K562 (cell line): ENCODE measurements at regions not wholly inside any gene's neighbourhood (a gene's known extent, or its start where the extent isn't known, plus 50 kb on each side); places are given as distances from the start of the nearest gene placed in this dataset.

ENCODE experiments used
- ATAC-seq: fragments of 200-7000 bp; cut with Tn5 transposase; 3 replicates; pipeline ENCODE4 v1.9.1; 2020; ENCODE audit warnings: moderate library complexity
- BruUV-seq: library from RNA; stranded (reverse); fragments of 400-500 nt; replicated peaks from 2 replicates; lab custom pipeline; 2021; lab: Mats Ljungman, UMichigan
- CTCF ChIA-PET: fragments of 300-600 bp; formaldehyde crosslinking; extraction: SDS; loops from one replicate; lab custom pipeline; 2021; ENCODE audit warnings: low intra/inter-chr PET ratio; lab: Yijun Ruan, JAX
- POLR2A ChIA-PET: fragments of 300-600, 350-650 bp; sonication (Branson Sonifier 250); formaldehyde crosslinking; extraction: SDS; loops from one replicate; lab custom pipeline; 2021; ENCODE audit warnings: antibody characterized with exemption, inconsistent platforms; lab: Yijun Ruan, JAX
- DNase-seq, 4 experiments: peaks; one replicate each; pipeline versions ENCODE4 v3.0.0 to v3.0.0-alpha.2; 2011 to 2018; ENCODE audit warnings: low spot score in 3 of 4, mixed read lengths in 3 of 4; ENCODE audit errors: extremely low read depth in 1 of 4
- FAIRE-seq: peaks from 2 replicates; lab custom pipeline; 2011; peaks lifted over from hg19 to GRCh38; lab: Jason Lieb, UNC
- H2AFZ ChIP-seq: 2 replicates; pipeline ENCODE4 v1.6.0; 2011; ENCODE audit warnings: low read depth, low read length, control low read depth, inconsistent platforms
- H3K27ac ChIP-seq: fragments of 200-600 bp; 3 replicates; pipeline ENCODE4 v1.8.0; 2011; ENCODE audit warnings: low read depth, mild to moderate bottlenecking, control low read depth, inconsistent platforms, low read length, moderate library complexity, mixed read lengths; ENCODE audit errors: extremely low read depth
- H3K27me3 ChIP-seq, 2 experiments: fragments of 300-600 bp in 1 of 2; 2 replicates in 1 of 2; 3 replicates in 1 of 2; pipeline versions ENCODE4 v1.6.0 to v1.8.0; 2011; ENCODE audit warnings: inconsistent platforms in 2 of 2, low read length in 2 of 2, mild to moderate bottlenecking in 1 of 2, mixed read lengths in 1 of 2, moderate library complexity in 1 of 2; ENCODE audit not compliant: control insufficient read depth in 2 of 2, insufficient read depth in 2 of 2
- H3K36me3 ChIP-seq: fragments of 300-600 bp; 3 replicates; pipeline ENCODE4 v1.8.0; 2011; ENCODE audit warnings: mild to moderate bottlenecking, low read length, inconsistent platforms; ENCODE audit not compliant: control insufficient read depth, insufficient read depth
- H3K4me1 ChIP-seq, 2 experiments: fragments of 200-600 bp in 1 of 2; replicated peaks in 1 of 2; 2 replicates in 1 of 2; 3 replicates in 1 of 2; pipeline versions ENCODE4 v1.5.1 to v1.8.0; 2011; ENCODE audit warnings: inconsistent platforms in 2 of 2, low read length in 2 of 2, mild to moderate bottlenecking in 1 of 2, mixed read lengths in 1 of 2, moderate library complexity in 1 of 2; ENCODE audit not compliant: control insufficient read depth in 2 of 2, insufficient read depth in 2 of 2
- H3K4me2 ChIP-seq: 2 replicates; pipeline ENCODE4 v1.6.1; 2011; ENCODE audit warnings: low read length, control low read depth, inconsistent platforms, mixed read lengths; ENCODE audit not compliant: insufficient read depth
- H3K4me3 ChIP-seq: fragments of 200-600 bp; sonication (generic), shearing (Covaris generic); 2 replicates; pipeline ENCODE4 v1.5.1; 2016; ENCODE audit warnings: control low read depth, inconsistent platforms
- H3K79me2 ChIP-seq: fragments of 200-600 bp; 3 replicates; pipeline ENCODE4 v1.8.0; 2011; ENCODE audit warnings: low read length, inconsistent platforms; ENCODE audit not compliant: control insufficient read depth, insufficient read depth
- H3K9ac ChIP-seq, 2 experiments: 2 replicates each; pipeline versions ENCODE4 v1.6.0 to v1.6.1; 2011; ENCODE audit warnings: low read depth in 2 of 2, low read length in 2 of 2, control low read depth in 1 of 2, inconsistent platforms in 1 of 2, mild to moderate bottlenecking in 1 of 2, mixed read lengths in 1 of 2; ENCODE audit not compliant: insufficient read depth in 1 of 2
- H3K9me1 ChIP-seq: one replicate; pipeline ENCODE4 v1.6.0; 2011; ENCODE audit warnings: inconsistent platforms, mild to moderate bottlenecking, low read length, moderate library complexity; ENCODE audit not compliant: control insufficient read depth, insufficient read depth
- H3K9me3 ChIP-seq: replicated peaks from 2 replicates; pipeline ENCODE4 v1.5.1; 2011; ENCODE audit warnings: low read depth, low read length, inconsistent platforms; ENCODE audit not compliant: control insufficient read depth, insufficient read depth
- H4K20me1 ChIP-seq: replicated peaks from 2 replicates; pipeline ENCODE4 v1.6.1; 2011; ENCODE audit warnings: low read length, inconsistent platforms, mixed read lengths; ENCODE audit not compliant: control insufficient read depth, insufficient read depth
- CBX2 ChIP-seq: fragments of 200-600 bp; sonication (generic); IDR thresholded peaks from one replicate; pipeline ENCODE4 v1.6.1; 2012; ENCODE audit warnings: mild to moderate bottlenecking, low read length, inconsistent platforms; ENCODE audit not compliant: insufficient read depth, poor library complexity, severe bottlenecking
- CGGBP1 ChIP-seq: fragments of 250-450 bp; sonication (Bioruptor Pico); IDR thresholded peaks from 2 replicates; pipeline ENCODE4 v1.9.0; 2021; ENCODE audit warnings: mild to moderate bottlenecking
- DDX20 ChIP-seq: fragments of 450-650 bp; IDR thresholded peaks from 2 replicates; pipeline ENCODE4 v1.6.1; 2016; ENCODE audit warnings: missing genetic modification characterization, low read depth, mild to moderate bottlenecking, missing compliant biosample characterization, moderate library complexity
- ELF1 ChIP-seq: fragments of 200-800 bp; sonication (Bioruptor generic); IDR thresholded peaks from 2 replicates; pipeline ENCODE4 v1.6.1; 2016; ENCODE audit warnings: missing genetic modification characterization, missing compliant biosample characterization
- MAX ChIP-seq: sonication (generic); formaldehyde crosslinking; IDR thresholded peaks from 2 replicates; pipeline ENCODE4 v1.9.0; 2022; ENCODE audit warnings: mild to moderate bottlenecking, missing genetic modification reagents
- NR0B1 ChIP-seq: fragments of 450-650 bp; IDR thresholded peaks from one replicate; pipeline ENCODE4 v1.6.1; 2018; ENCODE audit warnings: mild to moderate bottlenecking, moderate library complexity; ENCODE audit not compliant: partially characterized antibody
- POLR2B ChIP-seq: fragments of 450-650 bp; IDR thresholded peaks from 2 replicates; pipeline ENCODE4 v1.6.1; 2018; ENCODE audit warnings: low read depth; ENCODE audit not compliant: partially characterized antibody
- PURB ChIP-seq: sonication (generic); formaldehyde crosslinking; IDR thresholded peaks from 2 replicates; pipeline ENCODE4 v1.9.0; 2021; ENCODE audit warnings: low read depth, mild to moderate bottlenecking, missing genetic modification reagents
- RBM14 ChIP-seq: fragments of 200-400 bp; formaldehyde crosslinking; IDR thresholded peaks from 2 replicates; pipeline ENCODE4 v1.6.1; 2018; ENCODE audit warnings: low read depth, mild to moderate bottlenecking, low read length, moderate library complexity, borderline replicate concordance; ENCODE audit not compliant: insufficient read depth
- SIN3A ChIP-seq, 2 experiments: fragments of 150-350 bp in 1 of 2; IDR thresholded peaks; 2 replicates each; pipeline ENCODE4 v1.6.1; 2011 to 2016; ENCODE audit warnings: borderline replicate concordance in 2 of 2, low read depth in 2 of 2, low read length in 2 of 2, mild to moderate bottlenecking in 2 of 2, moderate library complexity in 2 of 2; ENCODE audit not compliant: control insufficient read depth in 1 of 2
- TSHZ1 ChIP-seq: fragments of 250-450 bp; sonication (Bioruptor Pico); IDR thresholded peaks from 2 replicates; pipeline ENCODE4 v1.4.0; 2020; ENCODE audit warnings: mild to moderate bottlenecking, moderate library complexity
- ZNF12 ChIP-seq: sonication (generic); formaldehyde crosslinking; IDR thresholded peaks from 2 replicates; pipeline ENCODE4 v1.4.0; 2020; ENCODE audit warnings: mild to moderate bottlenecking, missing genetic modification reagents
- ZNF583 ChIP-seq: fragments of 250-450 bp; sonication (Bioruptor Pico); IDR thresholded peaks from 2 replicates; pipeline ENCODE4 v1.4.0; 2020
- in situ Hi-C: fragments of 300-500 bp; cut with MboI; formaldehyde crosslinking; loops from 4 replicates; pipeline ENCODE4 v1.15.0; 2018; ENCODE audit warnings: inconsistent platforms, mixed read lengths
- intact Hi-C: fragments of 100-400 bp; cut with micrococcal nuclease; formaldehyde crosslinking; loops from 2 replicates; pipeline ENCODE4 v1.14.2; 2022
- TF ChIP-seq, protein P1 (sequence below): fragments of 450-650 bp; IDR thresholded peaks from 2 replicates; pipeline ENCODE4 v1.6.1; 2014; ENCODE audit warnings: low read depth, mild to moderate bottlenecking, moderate library complexity, borderline replicate concordance
- TF ChIP-seq, protein P2 (sequence below): sonication (generic); formaldehyde crosslinking; IDR thresholded peaks from 2 replicates; pipeline ENCODE4 v1.8.0; 2022; ENCODE audit warnings: missing genetic modification reagents, mild to moderate bottlenecking, borderline replicate concordance

DNA sequence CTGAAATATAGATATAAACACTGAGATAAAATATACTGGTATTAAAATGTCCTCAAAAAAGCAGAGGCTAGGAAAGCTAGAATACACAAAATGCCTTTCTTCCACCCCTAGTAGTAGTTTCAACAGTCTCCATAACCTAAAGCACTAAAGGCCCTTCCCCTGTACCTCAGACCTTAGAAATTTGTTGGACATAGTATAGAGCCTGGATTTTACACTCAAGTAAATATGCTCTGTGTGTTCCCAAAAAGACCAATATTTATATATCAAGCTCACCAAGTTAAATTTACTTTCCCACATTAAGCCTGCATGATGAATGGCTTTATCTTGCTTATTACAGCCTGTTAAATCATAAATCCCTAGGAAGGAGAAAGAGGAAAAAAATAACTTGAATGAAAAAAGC lies 378.7 kb upstream of the AZI2 start:
- CTCF ChIA-PET: no interaction called here
- BruUV-seq: no TSS peak
- ATAC-seq: no peak
- TF ChIP-seq ZNF583 (CRISPR knock-in tag) (no peak), TSHZ1 (CRISPR knock-in tag) (no peak), RBM14 (no peak), MAX (no peak), CGGBP1 (CRISPR knock-in tag) (no peak), SIN3A (IDR thresholded peaks at IDR 0.05; ENCODE audit: borderline replicate concordance in 2 of 2, control insufficient read depth in 1 of 2, low read depth in 2 of 2, low read length in 2 of 2) (no peak), ZNF12 (no peak), ELF1 (tag) (no peak), NR0B1 (no peak), CBX2 (no peak), DDX20 (tag) (no peak), POLR2B (no peak), PURB (CRISPR knock-in tag) (no peak)
- TF ChIP-seq, protein P1, sequence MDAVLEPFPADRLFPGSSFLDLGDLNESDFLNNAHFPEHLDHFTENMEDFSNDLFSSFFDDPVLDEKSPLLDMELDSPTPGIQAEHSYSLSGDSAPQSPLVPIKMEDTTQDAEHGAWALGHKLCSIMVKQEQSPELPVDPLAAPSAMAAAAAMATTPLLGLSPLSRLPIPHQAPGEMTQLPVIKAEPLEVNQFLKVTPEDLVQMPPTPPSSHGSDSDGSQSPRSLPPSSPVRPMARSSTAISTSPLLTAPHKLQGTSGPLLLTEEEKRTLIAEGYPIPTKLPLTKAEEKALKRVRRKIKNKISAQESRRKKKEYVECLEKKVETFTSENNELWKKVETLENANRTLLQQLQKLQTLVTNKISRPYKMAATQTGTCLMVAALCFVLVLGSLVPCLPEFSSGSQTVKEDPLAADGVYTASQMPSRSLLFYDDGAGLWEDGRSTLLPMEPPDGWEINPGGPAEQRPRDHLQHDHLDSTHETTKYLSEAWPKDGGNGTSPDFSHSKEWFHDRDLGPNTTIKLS: no peak
- TF ChIP-seq, protein P2, sequence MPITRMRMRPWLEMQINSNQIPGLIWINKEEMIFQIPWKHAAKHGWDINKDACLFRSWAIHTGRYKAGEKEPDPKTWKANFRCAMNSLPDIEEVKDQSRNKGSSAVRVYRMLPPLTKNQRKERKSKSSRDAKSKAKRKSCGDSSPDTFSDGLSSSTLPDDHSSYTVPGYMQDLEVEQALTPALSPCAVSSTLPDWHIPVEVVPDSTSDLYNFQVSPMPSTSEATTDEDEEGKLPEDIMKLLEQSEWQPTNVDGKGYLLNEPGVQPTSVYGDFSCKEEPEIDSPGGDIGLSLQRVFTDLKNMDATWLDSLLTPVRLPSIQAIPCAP: no peak

More for the DNA sequence above, 378.7 kb upstream of the AZI2 start:
- H3K4me3 ChIP-seq: no peak overlapping the region
- no peak for DNase-seq
- no peak overlapping the region for H2AFZ ChIP-seq
- no peaks in the 10 kb centered on the region for H3K79me2 ChIP-seq
- no peak overlapping the region for H3K27ac ChIP-seq
- FAIRE-seq: no peak
- H3K4me1 ChIP-seq: no peaks in the 10 kb centered on the region
- POLR2A ChIA-PET: no interaction called here
- H3K9me1 ChIP-seq: no peaks in the 10 kb centered on the region
- no peak overlapping the region for H3K4me2 ChIP-seq
- H4K20me1 ChIP-seq: no peaks in the 10 kb centered on the region
- in situ Hi-C loops (no loop called here), intact Hi-C loops (no loop called here)
- no peaks in the 10 kb centered on the region for H3K9me3 ChIP-seq
- no peak overlapping the region for H3K9ac ChIP-seq
- no peaks in the 10 kb centered on the region for H3K27me3 ChIP-seq
- H3K36me3 ChIP-seq: no peaks in the 10 kb centered on the region
